ENCODE measurements at regions not wholly inside any gene's neighbourhood (a gene's known extent, or its start where the extent isn't known, plus 50 kb on each side); places are given as distances from the start of the nearest gene placed in this dataset.

- no peak for TF ChIP-seq POLR2A (IDR thresholded peaks at IDR 0.05)
- TF ChIP-seq, protein P1, sequence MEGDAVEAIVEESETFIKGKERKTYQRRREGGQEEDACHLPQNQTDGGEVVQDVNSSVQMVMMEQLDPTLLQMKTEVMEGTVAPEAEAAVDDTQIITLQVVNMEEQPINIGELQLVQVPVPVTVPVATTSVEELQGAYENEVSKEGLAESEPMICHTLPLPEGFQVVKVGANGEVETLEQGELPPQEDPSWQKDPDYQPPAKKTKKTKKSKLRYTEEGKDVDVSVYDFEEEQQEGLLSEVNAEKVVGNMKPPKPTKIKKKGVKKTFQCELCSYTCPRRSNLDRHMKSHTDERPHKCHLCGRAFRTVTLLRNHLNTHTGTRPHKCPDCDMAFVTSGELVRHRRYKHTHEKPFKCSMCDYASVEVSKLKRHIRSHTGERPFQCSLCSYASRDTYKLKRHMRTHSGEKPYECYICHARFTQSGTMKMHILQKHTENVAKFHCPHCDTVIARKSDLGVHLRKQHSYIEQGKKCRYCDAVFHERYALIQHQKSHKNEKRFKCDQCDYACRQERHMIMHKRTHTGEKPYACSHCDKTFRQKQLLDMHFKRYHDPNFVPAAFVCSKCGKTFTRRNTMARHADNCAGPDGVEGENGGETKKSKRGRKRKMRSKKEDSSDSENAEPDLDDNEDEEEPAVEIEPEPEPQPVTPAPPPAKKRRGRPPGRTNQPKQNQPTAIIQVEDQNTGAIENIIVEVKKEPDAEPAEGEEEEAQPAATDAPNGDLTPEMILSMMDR (IDR thresholded peaks at IDR 0.05), result no peak
Observed at GRCh38 chr3:80094589-80094988, 326.8 kb upstream of the ROBO1 start.

All from testis (tissue), 2 donors.